ENCODE measurements at regions not wholly inside any gene's neighbourhood (a gene's known extent, or its start where the extent isn't known, plus 50 kb on each side); places are given as distances from the start of the nearest gene placed in this dataset.

DNA sequence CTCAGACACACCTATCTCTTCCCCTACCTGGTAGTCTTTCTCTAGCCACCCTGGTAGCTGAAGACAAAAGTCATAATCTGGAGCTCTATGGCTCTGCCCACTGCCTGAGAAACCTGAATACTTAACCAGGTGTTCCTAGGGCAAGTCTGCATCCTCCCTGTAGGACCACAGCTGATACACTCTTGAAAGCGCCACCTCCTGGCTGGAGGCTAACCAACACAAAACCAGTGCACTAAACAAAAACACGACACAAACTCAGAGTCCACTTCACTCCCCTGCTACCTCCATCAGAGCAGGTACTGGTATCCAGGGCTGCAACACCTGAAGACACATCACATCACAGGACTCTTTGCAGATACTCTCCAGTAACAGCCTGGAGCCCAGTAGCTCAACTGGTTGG is 84.6 kb upstream of the ANXA1 start:
- TF ChIP-seq CTCF (conservative IDR thresholded peaks at IDR 0.05; ENCODE audit: low read depth, low read length) (peak; percentile 49), EZH2 (IDR thresholded peaks at IDR 0.05; ENCODE audit: borderline replicate concordance, low read depth, low read length, poor library complexity, severe bottlenecking) (no peak)
